ENCODE measurements at regions not wholly inside any gene's neighbourhood (a gene's known extent, or its start where the extent isn't known, plus 50 kb on each side); places are given as distances from the start of the nearest gene placed in this dataset.
"Not testable (repeated sequence)": the region's sequence is repeated elsewhere in the genome, so short reads cannot be mapped to it uniquely, and the experiment has no call there.

DNA sequence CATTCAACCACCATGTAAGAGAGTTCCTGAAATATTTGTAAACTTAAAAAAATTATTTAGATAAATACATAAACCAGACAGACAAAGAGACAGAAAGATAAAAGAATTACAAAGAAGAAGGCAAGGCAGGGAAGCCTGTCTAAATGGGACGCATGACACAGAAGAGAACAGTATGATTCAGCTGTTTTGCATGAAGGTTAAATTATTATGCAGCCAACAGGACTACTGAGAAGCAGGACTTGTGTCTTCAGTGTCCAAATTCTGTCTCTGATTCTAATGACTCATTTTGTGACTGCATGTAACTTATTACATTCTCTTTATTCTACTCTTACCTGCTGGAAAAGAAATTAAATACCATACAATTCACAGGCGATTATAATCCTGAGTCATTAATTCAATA is 340.4 kb upstream of the KCNMB2 start:
- Histone ChIP-seq H3K9me3 (replicated peaks) (no peaks in the 10 kb centered on the region; the same call in 1 of the 2 replicates), H3K4me1 (no peaks in the 10 kb centered on the region), H3K36me3 (no peaks in the 10 kb centered on the region), H3K27ac (no peak overlapping the region), H3K4me3 (no peak overlapping the region), H3K27me3 (no peaks in the 10 kb centered on the region)
- DNase-seq, result no peak

DNA sequence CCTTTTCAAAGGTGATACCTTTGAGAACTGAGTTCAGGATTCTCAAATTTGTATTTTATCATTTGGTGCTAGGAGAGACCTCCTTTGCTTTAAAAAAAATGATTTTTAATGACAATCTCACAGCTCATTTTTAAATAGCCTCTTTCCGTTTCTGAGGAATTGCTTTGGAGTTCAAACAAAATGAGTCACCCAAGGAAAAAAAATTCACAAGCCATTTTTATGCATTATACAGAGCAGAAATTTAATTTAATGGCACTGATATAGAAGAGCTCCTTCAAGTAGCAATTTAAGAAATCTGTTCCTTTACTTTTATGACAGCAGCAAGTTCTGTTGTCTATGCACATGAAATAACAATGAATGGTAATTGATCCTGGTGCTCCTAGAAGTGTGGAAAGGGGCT is 337.9 kb upstream of the KCNMB2 start:
- Histone ChIP-seq H3K27ac (no peak overlapping the region), H3K4me3 (no peak overlapping the region), H3K27me3 (no peaks in the 10 kb centered on the region), H3K36me3 (no peaks in the 10 kb centered on the region), H3K9me3 (replicated peaks) (no peaks in the 10 kb centered on the region), H3K4me1 (peaks cover 6% of the 10 kb centered on the region)
- no peak for DNase-seq

- H3K9me3 ChIP-seq (replicated peaks), result no peaks in the 10 kb centered on the region
- no peaks in the 10 kb centered on the region for H3K27me3 ChIP-seq
- DNase-seq, result no peak
- no peak overlapping the region for H3K27ac ChIP-seq
- no peak overlapping the region for H3K4me3 ChIP-seq
- H3K4me1 ChIP-seq, result peaks cover 15% of the 10 kb centered on the region
- H3K36me3 ChIP-seq, result no peaks in the 10 kb centered on the region
Observed at GRCh38 chr3:178200316-178200715, 335.9 kb upstream of the KCNMB2 start.

- no peaks in the 10 kb centered on the region for H3K36me3 ChIP-seq
- no peaks in the 10 kb centered on the region for H3K27me3 ChIP-seq
- H3K27ac ChIP-seq, result no peak overlapping the region
- peaks cover 15% of the 10 kb centered on the region for H3K4me1 ChIP-seq
- H3K4me3 ChIP-seq, result no peak overlapping the region
- no peaks in the 10 kb centered on the region for H3K9me3 ChIP-seq (replicated peaks)
- no peak for DNase-seq
Observed at GRCh38 chr3:178201714-178202113, 334.5 kb upstream of the KCNMB2 start.

DNA sequence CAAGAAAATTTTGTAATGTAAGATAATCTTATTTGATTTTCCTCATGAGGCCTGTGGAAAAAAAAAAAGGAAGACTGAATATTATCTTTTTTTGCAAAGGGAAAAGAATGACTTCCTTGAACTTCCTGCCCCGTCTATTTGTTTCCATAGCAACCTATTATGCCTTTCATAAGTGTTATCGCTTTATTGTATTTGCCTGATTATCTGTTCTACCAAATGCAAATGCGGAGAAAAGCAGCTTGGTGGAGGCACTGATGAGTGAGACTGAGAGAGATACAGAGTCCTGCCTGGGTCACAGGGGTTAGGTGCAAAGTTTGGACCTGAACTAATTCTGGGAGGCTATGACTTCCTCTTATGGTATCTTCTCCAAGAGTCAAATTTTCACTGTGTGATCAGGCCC is 334.0 kb upstream of the KCNMB2 start:
- peaks cover 15% of the 10 kb centered on the region for H3K4me1 ChIP-seq
- H3K36me3 ChIP-seq, result no peaks in the 10 kb centered on the region
- DNase-seq, result no peak
- no peaks in the 10 kb centered on the region for H3K27me3 ChIP-seq
- H3K4me3 ChIP-seq, result no peak overlapping the region
- H3K27ac ChIP-seq, result no peak overlapping the region
- no peaks in the 10 kb centered on the region for H3K9me3 ChIP-seq (replicated peaks)

DNA sequence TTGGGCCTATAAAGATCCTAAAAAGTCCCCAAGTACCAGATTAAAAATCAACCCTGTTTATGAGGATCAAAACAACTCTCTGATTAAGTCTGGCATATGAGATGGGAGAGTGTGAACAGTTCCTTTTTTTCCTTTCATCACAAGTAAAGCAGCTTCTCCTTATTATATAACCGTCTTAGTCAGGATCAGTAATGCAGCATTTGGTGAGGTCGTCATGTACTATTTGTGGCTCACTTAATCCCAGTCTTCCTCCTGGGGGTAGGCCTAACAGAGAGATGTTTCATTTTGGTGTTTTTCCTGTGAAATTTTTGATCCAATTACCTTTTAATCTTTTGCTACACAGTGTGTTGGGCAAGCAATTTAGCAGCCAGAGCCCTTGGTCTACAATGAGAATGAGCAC is 333.1 kb upstream of the KCNMB2 start:
- H3K9me3 ChIP-seq (replicated peaks), result no peaks in the 10 kb centered on the region
- H3K4me1 ChIP-seq, result peaks cover 15% of the 10 kb centered on the region
- H3K27me3 ChIP-seq, result no peaks in the 10 kb centered on the region
- no peaks in the 10 kb centered on the region for H3K36me3 ChIP-seq
- DNase-seq, result peak; percentile 26 to 63
- peak overlapping the region; percentile 30 for H3K27ac ChIP-seq
- H3K4me3 ChIP-seq, result no peak overlapping the region

DNA sequence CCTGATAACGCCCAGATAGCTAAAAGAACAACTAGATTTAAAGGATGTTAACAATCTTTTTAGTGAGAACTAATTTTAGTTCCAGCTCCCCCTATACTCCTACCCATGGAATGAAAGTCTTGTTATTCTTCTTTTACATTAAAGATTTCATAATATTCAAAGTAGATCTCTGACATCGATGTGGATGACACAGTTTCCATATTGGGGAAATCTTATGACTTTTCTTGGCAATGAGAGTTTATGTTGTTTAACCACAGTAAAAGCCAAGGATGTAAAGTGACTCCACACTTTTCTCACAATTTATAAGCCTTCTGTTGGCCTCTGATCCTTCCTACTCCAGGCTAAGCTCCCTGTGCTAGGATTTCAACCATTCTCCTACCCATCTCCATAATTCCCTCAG is 332.6 kb upstream of the KCNMB2 start:
- Histone ChIP-seq H3K4me3 (no peak overlapping the region), H3K9me3 (replicated peaks) (no peaks in the 10 kb centered on the region), H3K27ac (peak overlapping the region; percentile 30), H3K27me3 (no peaks in the 10 kb centered on the region), H3K4me1 (peaks cover 15% of the 10 kb centered on the region), H3K36me3 (no peaks in the 10 kb centered on the region)
- peak in 1 of 2 experiments; percentile 36 for DNase-seq

GRCh38 chr3:178205740-178206139 is 330.5 kb upstream of the KCNMB2 start:
- no peak for DNase-seq
- no peaks in the 10 kb centered on the region for H3K9me3 ChIP-seq (replicated peaks)
- H3K27me3 ChIP-seq, result no peaks in the 10 kb centered on the region
- no peak overlapping the region for H3K27ac ChIP-seq
- no peak overlapping the region for H3K4me3 ChIP-seq
- H3K36me3 ChIP-seq, result no peaks in the 10 kb centered on the region
- peaks cover 15% of the 10 kb centered on the region for H3K4me1 ChIP-seq

DNA sequence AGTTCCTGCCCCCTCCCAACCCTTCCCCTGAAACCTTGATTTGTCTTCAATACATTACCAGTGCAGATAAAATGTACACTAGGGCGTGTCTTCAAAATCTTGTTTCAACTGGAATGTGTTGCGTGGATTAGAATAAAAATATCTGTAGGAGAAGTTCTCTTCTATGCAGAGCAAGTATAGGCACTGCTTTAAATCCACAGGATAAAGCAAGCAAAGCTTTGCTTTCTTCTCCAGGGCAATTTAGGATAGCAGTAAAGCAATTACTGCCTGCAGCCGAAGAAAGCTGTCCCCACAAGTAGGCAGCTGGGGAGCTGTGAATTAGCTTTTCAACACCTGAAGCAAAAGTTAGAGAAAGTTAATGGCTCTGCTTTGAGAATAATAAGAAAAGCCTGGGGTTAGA is 329.7 kb upstream of the KCNMB2 start:
- Histone ChIP-seq H3K4me1 (peaks cover 15% of the 10 kb centered on the region), H3K36me3 (no peaks in the 10 kb centered on the region), H3K27me3 (no peaks in the 10 kb centered on the region), H3K9me3 (replicated peaks) (no peaks in the 10 kb centered on the region), H3K27ac (no peak overlapping the region), H3K4me3 (no peak overlapping the region)
- no peak for DNase-seq

GRCh38 chr3:178207161-178207560 is 329.1 kb upstream of the KCNMB2 start:
- H3K4me1 ChIP-seq, result peaks cover 15% of the 10 kb centered on the region
- H3K4me3 ChIP-seq; H3K36me3 ChIP-seq; DNase-seq; H3K27me3 ChIP-seq; H3K27ac ChIP-seq; H3K9me3 ChIP-seq (replicated peaks): not testable (repeated sequence)

- H3K27ac ChIP-seq; H3K36me3 ChIP-seq; H3K27me3 ChIP-seq; H3K4me3 ChIP-seq; H3K9me3 ChIP-seq (replicated peaks); DNase-seq: not testable (repeated sequence)
- peaks cover 15% of the 10 kb centered on the region for H3K4me1 ChIP-seq
Observed at GRCh38 chr3:178207627-178208026, 328.6 kb upstream of the KCNMB2 start.

GRCh38 chr3:178209116-178209515 is 327.1 kb upstream of the KCNMB2 start:
- H3K36me3 ChIP-seq; H3K27me3 ChIP-seq; DNase-seq; H3K4me3 ChIP-seq; H3K27ac ChIP-seq; H3K4me1 ChIP-seq; H3K9me3 ChIP-seq (replicated peaks): not testable (repeated sequence)

DNA sequence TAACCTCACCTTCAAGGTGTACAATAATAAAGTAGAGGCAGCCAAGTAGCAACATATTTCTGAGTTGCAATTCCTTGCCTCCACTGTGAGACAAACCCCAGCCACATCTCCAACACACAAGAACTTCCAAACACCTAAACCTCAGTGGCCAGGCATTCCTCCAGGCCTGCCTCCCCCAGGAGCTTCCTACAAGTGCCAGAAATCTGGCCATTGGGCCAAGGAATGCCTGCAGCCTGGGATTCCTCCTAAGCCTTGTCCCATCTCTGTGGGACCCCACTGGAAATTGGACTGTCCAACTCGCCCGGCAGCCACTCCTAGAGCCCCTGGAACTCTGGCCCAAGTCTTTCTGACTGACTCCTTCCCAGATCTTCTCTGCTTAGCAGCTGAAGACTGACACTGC is 326.6 kb upstream of the KCNMB2 start:
- not testable (repeated sequence) for H3K4me3 ChIP-seq; DNase-seq; H3K9me3 ChIP-seq (replicated peaks); H3K36me3 ChIP-seq; H3K27me3 ChIP-seq; H3K27ac ChIP-seq; H3K4me1 ChIP-seq

DNA sequence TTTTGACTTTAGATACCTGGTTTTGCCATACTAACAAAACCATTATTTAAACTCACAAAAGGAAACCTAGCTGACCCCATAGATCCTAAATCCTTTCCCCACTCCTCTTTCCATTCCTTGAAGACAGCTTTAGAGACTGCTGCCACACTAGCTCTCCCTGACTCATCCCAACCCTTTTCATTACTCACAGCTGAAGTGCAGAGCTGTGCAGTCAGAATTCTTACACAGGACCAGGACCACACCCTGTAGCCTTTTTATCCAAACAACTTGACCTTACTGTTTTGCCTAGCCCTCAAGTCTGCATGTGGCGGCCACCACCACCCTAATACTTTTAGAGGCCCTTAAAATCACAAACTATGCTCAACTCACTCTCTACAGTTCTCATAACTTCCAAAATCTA is 325.1 kb upstream of the KCNMB2 start:
- not testable (repeated sequence) for H3K27me3 ChIP-seq; H3K4me1 ChIP-seq; H3K9me3 ChIP-seq (replicated peaks); H3K36me3 ChIP-seq; H3K4me3 ChIP-seq; H3K27ac ChIP-seq; DNase-seq

DNA sequence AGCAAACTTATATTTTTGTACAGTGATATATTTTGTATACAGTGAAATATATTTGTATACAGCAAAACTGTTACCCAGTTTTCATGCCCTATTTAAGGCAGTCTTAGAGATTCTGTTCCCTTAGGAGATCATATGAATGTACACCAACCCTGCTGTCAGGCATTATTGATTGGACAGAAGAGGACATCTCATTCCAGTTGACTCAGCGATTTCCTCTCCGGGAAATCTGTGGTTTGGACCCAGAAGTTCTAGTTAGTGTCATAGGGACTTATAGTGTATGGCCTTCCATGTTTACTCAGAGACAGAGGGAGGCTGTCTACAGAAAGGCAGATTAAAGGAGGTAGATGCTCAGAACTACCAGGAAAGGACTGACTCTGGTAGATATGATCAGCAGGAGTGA is 318.8 kb upstream of the KCNMB2 start:
- Histone ChIP-seq H3K9me3 (replicated peaks) (0 out of 2 replicates have a peak, but pooled peaks cover 4% of the 10 kb centered on the region), H3K27me3 (no peaks in the 10 kb centered on the region), H3K4me1 (no peaks in the 10 kb centered on the region), H3K27ac (no peak overlapping the region), H3K36me3 (no peaks in the 10 kb centered on the region), H3K4me3 (no peak overlapping the region)
- no peak for DNase-seq

GRCh38 chr3:178218231-178218630 is 318.0 kb upstream of the KCNMB2 start:
- Histone ChIP-seq H3K4me1 (no peaks in the 10 kb centered on the region), H3K9me3 (replicated peaks) (0 out of 2 replicates have a peak, but pooled peaks cover 4% of the 10 kb centered on the region), H3K27me3 (no peaks in the 10 kb centered on the region), H3K4me3 (no peak overlapping the region), H3K27ac (no peak overlapping the region), H3K36me3 (no peaks in the 10 kb centered on the region)
- DNase-seq, result no peak

DNA sequence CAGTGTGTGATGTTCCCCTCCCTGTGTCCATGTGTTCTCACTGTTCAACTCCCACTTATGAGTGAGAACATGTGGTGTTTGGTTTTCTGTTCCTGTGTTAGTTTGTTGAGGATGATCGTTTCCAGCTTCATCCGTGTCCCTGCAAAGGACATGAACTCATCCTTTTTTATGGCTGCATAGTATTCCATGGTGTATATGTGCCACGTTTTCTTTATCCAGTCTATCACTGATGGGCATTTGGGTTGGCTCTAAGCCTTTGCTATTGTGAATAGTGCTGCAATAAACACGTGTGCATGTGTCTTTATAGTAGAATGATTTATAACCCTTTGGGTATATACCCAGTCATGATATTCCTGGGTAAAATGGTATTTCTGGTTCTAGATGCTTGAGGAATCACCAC is 316.6 kb upstream of the KCNMB2 start:
- H3K27ac ChIP-seq; DNase-seq; H3K4me1 ChIP-seq; H3K9me3 ChIP-seq (replicated peaks); H3K4me3 ChIP-seq; H3K27me3 ChIP-seq; H3K36me3 ChIP-seq: not testable (repeated sequence)
